Endothelial cell of umbilical vein (primary cell): ENCODE measurements at regions not wholly inside any gene's neighbourhood (a gene's known extent, or its start where the extent isn't known, plus 50 kb on each side); places are given as distances from the start of the nearest gene placed in this dataset.

ENCODE experiments used
- BruUV-seq: library from RNA; stranded (reverse); fragments of 400-500 nt; replicated peaks from 2 replicates; lab custom pipeline; 2021; lab: Mats Ljungman, UMichigan
- CTCF ChIA-PET: fragments of 300-600, 350-600 bp; sonication (Branson Sonifier 250); formaldehyde crosslinking; loops from one replicate; lab custom pipeline; 2021; ENCODE audit warnings: antibody characterized with exemption, inconsistent platforms; lab: Charles Lee
- POLR2A ChIA-PET: fragments of 300-600, 350-600 bp; sonication (Branson Sonifier 250); formaldehyde crosslinking; loops from one replicate; lab custom pipeline; 2021; ENCODE audit warnings: antibody characterized with exemption, inconsistent platforms; lab: Charles Lee
- DNase-seq: peaks from one replicate; pipeline ENCODE4 v3.0.0-alpha.2; 2011; ENCODE audit warnings: low read depth, low spot score
- FAIRE-seq: peaks from 2 replicates; lab custom pipeline; 2011; peaks lifted over from hg19 to GRCh38; lab: Jason Lieb, UNC
- H2AFZ ChIP-seq: 2 replicates; pipeline ENCODE4 v1.6.0; 2012; ENCODE audit warnings: low read depth, low read length, control low read depth, inconsistent platforms
- H3K27ac ChIP-seq: 2 replicates; pipeline ENCODE4 v1.5.1; 2011; ENCODE audit warnings: low read depth, mild to moderate bottlenecking, control low read depth, low read length, moderate library complexity; ENCODE audit not compliant: insufficient read depth
- H3K27me3 ChIP-seq, 2 experiments: 2 replicates each; pipeline versions ENCODE4 v1.6.0 to v1.6.1; 2011; ENCODE audit warnings: low read length in 2 of 2, mixed read lengths in 1 of 2; ENCODE audit not compliant: control insufficient read depth in 2 of 2, insufficient read depth in 2 of 2
- H3K36me3 ChIP-seq, 2 experiments: 2 replicates in 1 of 2; 3 replicates in 1 of 2; pipeline ENCODE4 v1.5.1; 2011; ENCODE audit warnings: low read length in 2 of 2, mild to moderate bottlenecking in 1 of 2, moderate library complexity in 1 of 2; ENCODE audit not compliant: control insufficient read depth in 2 of 2, insufficient read depth in 2 of 2; ENCODE audit errors: extremely low read depth in 1 of 2
- H3K4me1 ChIP-seq: 3 replicates; pipeline ENCODE4 v1.5.1; 2011; ENCODE audit warnings: mild to moderate bottlenecking, low read length; ENCODE audit not compliant: control insufficient read depth, insufficient read depth; ENCODE audit errors: extremely low read depth
- H3K4me2 ChIP-seq: 2 replicates; pipeline ENCODE4 v1.6.1; 2011; ENCODE audit warnings: low read length, control low read depth, mixed read lengths; ENCODE audit not compliant: insufficient read depth
- H3K4me3 ChIP-seq, 3 experiments: fragments of 200-600 bp in 1 of 3; sonication (generic), shearing (Covaris generic) in 1 of 3; replicated peaks in 1 of 3; 2 replicates each; pipeline ENCODE4 v1.5.1; 2011 to 2016; ENCODE audit warnings: control low read depth in 3 of 3, low read length in 3 of 3, mild to moderate bottlenecking in 2 of 3, inconsistent platforms in 1 of 3, low read depth in 1 of 3, moderate library complexity in 1 of 3; ENCODE audit not compliant: insufficient read depth in 1 of 3
- H3K79me2 ChIP-seq: 2 replicates; pipeline ENCODE4 v1.6.0; 2012; ENCODE audit warnings: low read length, inconsistent platforms; ENCODE audit not compliant: control insufficient read depth, insufficient read depth
- H3K9ac ChIP-seq: replicated peaks from 2 replicates; pipeline ENCODE3; 2011; ENCODE audit warnings: low read length, control low read depth; ENCODE audit not compliant: insufficient read depth; ENCODE audit errors: extremely low read depth
- H3K9me1 ChIP-seq: replicated peaks from 3 replicates; pipeline ENCODE4 v1.6.0; 2011; ENCODE audit warnings: mild to moderate bottlenecking, low read length; ENCODE audit not compliant: control insufficient read depth, insufficient read depth; ENCODE audit errors: extremely low read depth
- H3K9me3 ChIP-seq: replicated peaks from 2 replicates; pipeline ENCODE4 v1.5.1; 2012; ENCODE audit warnings: low read length, inconsistent platforms; ENCODE audit not compliant: control insufficient read depth, insufficient read depth
- H4K20me1 ChIP-seq: replicated peaks from 2 replicates; pipeline ENCODE3; 2011; ENCODE audit warnings: mild to moderate bottlenecking, low read length; ENCODE audit not compliant: control insufficient read depth, insufficient read depth; ENCODE audit errors: extremely low read depth
- JUN ChIP-seq: IDR thresholded peaks from 2 replicates; pipeline ENCODE4 v1.6.1; 2011; ENCODE audit warnings: borderline replicate concordance, low read depth; ENCODE audit not compliant: insufficient read length, insufficient read depth
- MYC ChIP-seq: IDR thresholded peaks from one replicate; pipeline ENCODE4 v1.6.1; 2011; ENCODE audit warnings: mild to moderate bottlenecking, low read depth, low read length
- POLR2A ChIP-seq: IDR thresholded peaks from 2 replicates; pipeline ENCODE4 v1.6.1; 2012; ENCODE audit warnings: low read depth, mild to moderate bottlenecking, control low read depth, low read length
- POLR2AphosphoS5 ChIP-seq: IDR thresholded peaks from 2 replicates; pipeline ENCODE4 v1.6.1; 2012; ENCODE audit warnings: low read depth, mild to moderate bottlenecking, control low read depth, low read length, moderate library complexity; ENCODE audit not compliant: insufficient read depth
- dilution Hi-C: fragments of 300-500 bp; cut with MboI; formaldehyde crosslinking; loops from one replicate; pipeline ENCODE4 v1.15.0; 2019; ENCODE audit warnings: low sequenced_read_pairs; ENCODE audit not compliant: extremely low pct_ligation_motif_present
- intact Hi-C: fragments of 100-400 bp; cut with micrococcal nuclease; formaldehyde crosslinking; loops from one replicate; pipeline ENCODE4 v1.10.0; 2022
- TF ChIP-seq, protein P1 (sequence below): IDR thresholded peaks from 2 replicates; pipeline ENCODE4 v1.6.1; 2011; ENCODE audit not compliant: insufficient read depth, insufficient read length
- TF ChIP-seq, protein P2 (sequence below), 2 donors: IDR thresholded peaks; 1 replicate in 1 of 2; 2 replicates in 1 of 2; pipeline ENCODE4 v1.5.1; 2011; ENCODE audit warnings: low read length in 2 of 2, mild to moderate bottlenecking in 2 of 2, moderate library complexity in 2 of 2, control low read depth in 1 of 2, inconsistent platforms in 1 of 2, low read depth in 1 of 2; ENCODE audit not compliant: insufficient read depth in 1 of 2; ENCODE audit errors: extremely low read depth in 1 of 2

DNA sequence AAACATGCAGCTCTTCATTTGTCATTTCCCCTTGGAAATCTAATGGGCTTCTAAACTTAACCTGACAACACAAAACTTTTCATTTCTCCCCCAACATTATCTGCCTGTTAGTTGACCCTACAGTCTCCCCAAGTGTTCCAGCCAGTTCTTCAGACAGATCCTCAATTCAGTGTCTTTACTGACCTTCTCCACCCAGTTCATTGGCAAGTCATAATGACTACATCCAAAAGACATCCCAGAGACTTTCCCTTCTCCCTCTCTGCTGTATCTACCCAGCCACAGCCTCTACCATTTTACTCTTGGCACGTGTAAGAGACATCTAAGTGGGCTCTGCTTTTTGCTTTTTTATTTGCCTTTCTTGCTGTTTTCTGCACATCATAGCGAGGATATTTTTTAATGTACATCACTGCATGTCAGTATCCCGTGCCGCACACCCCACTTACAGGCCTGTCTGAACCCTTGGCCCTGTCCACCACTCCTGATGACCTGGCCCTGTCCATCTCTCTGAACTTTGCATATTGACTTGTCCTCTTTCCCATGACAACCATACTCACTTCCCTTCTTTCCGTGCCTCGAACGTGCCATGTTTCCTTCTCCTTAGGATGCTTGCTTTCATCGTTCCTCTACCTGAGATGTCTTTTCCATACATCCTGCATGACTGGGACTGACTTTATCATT is 391.9 kb downstream of the IRS2 start:
- TF ChIP-seq, protein P1, sequence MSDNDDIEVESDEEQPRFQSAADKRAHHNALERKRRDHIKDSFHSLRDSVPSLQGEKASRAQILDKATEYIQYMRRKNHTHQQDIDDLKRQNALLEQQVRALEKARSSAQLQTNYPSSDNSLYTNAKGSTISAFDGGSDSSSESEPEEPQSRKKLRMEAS, result no peak
- no peak for TF ChIP-seq POLR2AphosphoS5
- no peak for TF ChIP-seq POLR2A
- TF ChIP-seq JUN, result no peak
- no peak for TF ChIP-seq MYC
- TF ChIP-seq, protein P2, sequence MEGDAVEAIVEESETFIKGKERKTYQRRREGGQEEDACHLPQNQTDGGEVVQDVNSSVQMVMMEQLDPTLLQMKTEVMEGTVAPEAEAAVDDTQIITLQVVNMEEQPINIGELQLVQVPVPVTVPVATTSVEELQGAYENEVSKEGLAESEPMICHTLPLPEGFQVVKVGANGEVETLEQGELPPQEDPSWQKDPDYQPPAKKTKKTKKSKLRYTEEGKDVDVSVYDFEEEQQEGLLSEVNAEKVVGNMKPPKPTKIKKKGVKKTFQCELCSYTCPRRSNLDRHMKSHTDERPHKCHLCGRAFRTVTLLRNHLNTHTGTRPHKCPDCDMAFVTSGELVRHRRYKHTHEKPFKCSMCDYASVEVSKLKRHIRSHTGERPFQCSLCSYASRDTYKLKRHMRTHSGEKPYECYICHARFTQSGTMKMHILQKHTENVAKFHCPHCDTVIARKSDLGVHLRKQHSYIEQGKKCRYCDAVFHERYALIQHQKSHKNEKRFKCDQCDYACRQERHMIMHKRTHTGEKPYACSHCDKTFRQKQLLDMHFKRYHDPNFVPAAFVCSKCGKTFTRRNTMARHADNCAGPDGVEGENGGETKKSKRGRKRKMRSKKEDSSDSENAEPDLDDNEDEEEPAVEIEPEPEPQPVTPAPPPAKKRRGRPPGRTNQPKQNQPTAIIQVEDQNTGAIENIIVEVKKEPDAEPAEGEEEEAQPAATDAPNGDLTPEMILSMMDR (IDR thresholded peaks at IDR 0.05; ENCODE audit: extremely low read depth in 1 of 2, insufficient read depth in 1 of 2, low read depth in 1 of 2, low read length in 2 of 2), result no peak
- Histone ChIP-seq H3K9me1 (no peaks in the 10 kb centered on the region), H3K27ac (no peak overlapping the region), H3K4me3 (no peak overlapping the region), H4K20me1 (no peaks in the 10 kb centered on the region), H3K9ac (no peak overlapping the region), H3K36me3 (no peaks in the 10 kb centered on the region), H2AFZ (no peak overlapping the region), H3K4me1 (no peaks in the 10 kb centered on the region), H3K9me3 (no peaks in the 10 kb centered on the region), H3K79me2 (no peaks in the 10 kb centered on the region), H3K4me2 (no peak overlapping the region), H3K27me3 (no peaks in the 10 kb centered on the region)
- FAIRE-seq (no peak), DNase-seq (no peak)
- CTCF ChIA-PET, result no interaction called here
- dilution Hi-C loops (no loop called here), intact Hi-C loops (no loop called here)
- BruUV-seq, result no TSS peak
- POLR2A ChIA-PET, result no interaction called here
